ENCODE measurements at regions not wholly inside any gene's neighbourhood (a gene's known extent, or its start where the extent isn't known, plus 50 kb on each side); places are given as distances from the start of the nearest gene placed in this dataset.

DNA sequence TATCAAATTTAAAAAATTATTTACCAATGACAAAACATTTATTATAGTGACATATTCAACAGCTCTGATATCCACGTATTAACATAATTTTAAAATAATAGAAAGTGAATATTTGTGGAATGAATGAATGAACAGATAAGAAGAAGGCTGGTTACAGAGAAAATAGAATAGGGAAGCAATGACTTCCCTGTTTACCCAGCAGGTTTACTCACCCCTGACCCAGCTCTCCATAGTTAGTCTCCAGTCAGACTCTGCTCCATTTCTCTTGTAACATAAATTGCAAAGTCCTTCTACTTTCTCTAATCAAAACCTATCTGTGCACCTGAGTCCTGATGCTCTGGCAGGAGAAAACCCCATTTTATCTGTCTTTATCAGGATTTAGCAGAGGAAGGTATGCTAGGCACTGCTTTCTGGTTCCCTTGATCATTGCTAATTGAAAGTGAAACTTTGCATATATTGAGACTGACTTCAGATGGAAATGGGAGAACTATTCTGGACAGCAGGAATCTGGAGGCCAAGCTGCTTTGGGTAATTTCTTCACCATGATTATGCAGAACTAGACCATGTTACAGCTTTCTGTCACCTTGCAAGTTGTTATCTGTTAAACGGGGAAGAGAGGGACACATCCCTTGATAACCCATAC lies 363.0 kb downstream of the FAT4 start:
- no peak for DNase-seq (ENCODE audit: insufficient read length, low spot score)
- FAIRE-seq = no peak

DNA sequence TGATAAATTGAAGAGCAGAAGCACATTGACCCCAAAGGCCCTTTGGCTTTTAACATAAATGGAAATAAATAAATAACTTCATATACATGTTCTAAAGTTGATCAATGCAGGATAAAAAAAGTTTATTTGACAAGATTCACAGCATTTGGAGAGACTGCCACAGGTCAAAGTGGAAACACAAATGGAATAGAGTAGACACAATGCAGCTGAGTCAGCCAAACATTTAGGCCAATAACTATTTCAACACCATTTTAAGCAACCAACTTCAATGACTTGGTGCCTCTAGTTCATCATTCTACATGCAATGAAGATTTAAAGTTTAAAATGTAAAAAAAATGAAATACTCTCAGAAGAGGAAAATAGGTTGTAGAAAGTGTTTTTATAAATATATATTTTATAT lies 365.2 kb downstream of the FAT4 start:
- no peak for DNase-seq (ENCODE audit: insufficient read length, low spot score)
- FAIRE-seq = no peak

DNA sequence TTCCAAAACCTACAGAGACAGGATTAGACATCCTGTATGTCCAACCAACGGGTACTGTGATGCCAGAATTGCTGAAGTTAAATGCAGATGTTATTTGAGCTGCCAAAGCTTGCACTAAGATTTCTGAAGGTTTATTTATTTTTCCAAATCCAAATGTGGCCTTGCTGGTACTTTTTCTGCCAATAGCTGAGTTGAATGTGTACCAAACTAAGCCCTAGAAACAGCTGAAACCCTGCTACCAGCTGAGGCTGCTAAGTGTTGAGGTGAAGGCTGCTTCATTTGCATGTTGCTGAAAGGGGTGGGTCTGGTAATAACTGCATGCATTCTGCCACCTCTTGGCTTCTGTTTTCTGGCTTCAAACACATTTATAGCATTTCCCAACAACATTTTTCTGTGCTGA lies 366.5 kb downstream of the FAT4 start:
- no peak for DNase-seq (ENCODE audit: insufficient read length, low spot score)
- FAIRE-seq = no peak

DNA sequence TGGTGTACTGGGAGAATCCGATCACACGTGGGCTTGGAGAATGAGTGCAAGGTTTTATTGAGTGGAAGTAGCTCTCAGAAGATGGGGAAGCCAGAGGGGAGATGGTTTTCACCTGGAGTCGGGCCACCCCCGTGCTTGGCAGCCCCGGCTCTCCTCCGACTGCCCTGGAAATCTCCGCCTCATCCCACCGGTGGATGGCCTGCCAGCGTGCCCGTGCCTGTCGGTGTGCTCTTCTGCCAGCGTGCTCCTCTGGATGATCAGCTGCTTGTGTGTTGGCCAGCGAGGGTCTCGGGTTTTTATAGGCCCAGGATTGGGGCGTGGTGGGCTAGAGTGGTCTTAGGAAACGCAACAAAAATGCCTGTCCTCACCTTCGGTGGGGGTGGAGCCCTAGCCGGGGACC lies 368.0 kb downstream of the FAT4 start:
- FAIRE-seq (no peak), DNase-seq (ENCODE audit: insufficient read length, low spot score) (no peak)

DNA sequence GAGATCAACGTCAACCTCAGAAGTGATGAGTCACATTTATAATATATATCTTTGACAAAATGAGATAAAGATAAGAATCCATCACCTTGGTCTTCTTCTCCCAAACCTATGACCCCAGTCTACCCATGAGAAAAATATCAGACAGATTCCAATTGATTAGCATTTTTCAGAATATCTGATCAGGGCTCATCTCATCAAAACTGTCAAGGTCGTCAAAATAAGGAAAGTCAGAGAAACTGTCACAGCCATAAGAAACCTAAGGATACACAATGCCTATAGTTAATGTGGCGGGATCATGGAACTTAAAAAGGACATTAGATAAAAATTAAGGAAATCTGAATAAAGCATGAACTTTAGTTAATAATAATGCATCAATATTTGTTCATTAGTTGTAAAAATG lies 374.1 kb downstream of the FAT4 start:
- no peak for FAIRE-seq
- DNase-seq (ENCODE audit: insufficient read length, low spot score) = no peak

DNA sequence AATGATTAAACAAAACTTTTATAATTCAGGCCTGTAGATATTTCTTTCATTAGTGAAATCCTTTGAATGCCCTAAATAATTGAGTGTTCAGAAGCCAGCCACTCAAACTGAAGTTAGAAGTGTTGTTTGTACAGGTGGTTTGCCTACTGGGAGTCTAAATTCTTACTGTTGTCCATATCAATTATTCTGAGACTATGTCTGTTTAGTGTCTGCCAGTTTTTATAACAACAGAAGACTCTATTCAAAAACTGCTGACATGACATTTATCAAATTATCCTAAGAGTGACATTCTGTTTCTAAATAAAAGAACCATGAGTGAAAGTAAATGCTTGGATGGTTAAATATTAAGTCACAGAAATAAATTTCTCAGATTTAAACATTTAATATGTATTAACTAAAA lies 375.1 kb downstream of the FAT4 start:
- DNase-seq (ENCODE audit: insufficient read length, low spot score) (no peak), FAIRE-seq (no peak)

DNA sequence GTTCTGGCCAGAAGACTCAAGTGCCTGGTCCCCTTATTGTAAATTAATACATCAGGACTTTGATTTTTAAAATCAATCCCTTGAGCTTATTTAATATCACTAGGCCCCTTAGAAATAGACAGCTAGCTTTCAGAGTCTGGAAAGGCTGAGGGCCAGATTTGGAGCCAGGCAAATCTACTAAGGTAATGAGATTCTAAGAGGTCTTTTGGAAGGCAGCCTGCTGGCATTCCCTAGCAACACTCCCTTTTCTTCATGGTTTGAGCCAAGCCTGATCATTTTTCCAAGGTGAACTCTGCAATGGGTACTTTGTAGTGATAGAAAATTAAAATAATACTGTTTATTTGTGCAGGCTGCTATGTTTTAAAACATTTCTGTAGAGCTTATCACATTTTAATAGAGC lies 378.5 kb downstream of the FAT4 start:
- FAIRE-seq (no peak), DNase-seq (ENCODE audit: insufficient read length, low spot score) (no peak)

DNA sequence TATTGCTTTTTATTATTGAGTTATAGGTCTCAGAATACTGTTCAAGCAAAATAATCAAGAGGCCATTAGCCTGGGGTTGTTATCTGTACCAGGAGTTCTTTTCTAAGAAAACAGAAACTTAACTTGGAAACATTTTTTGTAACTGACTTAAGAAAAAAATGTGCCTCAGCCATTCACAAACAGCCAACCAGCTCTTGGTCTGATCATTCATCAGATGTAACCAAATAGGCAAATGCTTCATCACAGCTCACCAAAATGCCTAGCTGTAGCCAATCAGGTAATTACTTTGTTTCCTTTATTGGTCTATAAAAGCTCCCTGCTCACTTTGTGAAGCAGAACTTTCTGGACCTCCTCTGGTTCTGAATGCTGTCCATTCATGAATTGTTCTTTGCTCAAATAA lies 387.7 kb downstream of the FAT4 start:
- DNase-seq (ENCODE audit: insufficient read length, low spot score) = no peak
- FAIRE-seq = no peak

DNA sequence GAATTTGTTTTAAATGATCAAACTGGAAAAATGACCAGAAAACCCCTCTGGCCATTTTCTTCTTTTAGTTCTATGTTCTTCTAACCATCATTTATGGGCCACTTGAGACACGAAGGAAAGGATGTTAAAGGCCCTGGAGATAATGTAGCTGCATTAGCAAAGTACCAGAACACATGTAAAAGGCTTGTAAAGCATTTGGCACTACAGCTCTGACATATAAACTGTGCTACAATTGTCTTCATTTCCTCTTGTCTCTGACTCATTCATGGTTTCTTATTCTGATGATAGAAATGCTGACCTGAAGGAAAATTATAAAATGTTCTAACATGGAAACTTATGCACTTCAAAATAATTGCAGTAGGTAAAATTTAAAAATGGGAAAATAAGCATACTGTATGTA lies 388.7 kb downstream of the FAT4 start:
- FAIRE-seq (no peak), DNase-seq (ENCODE audit: insufficient read length, low spot score) (no peak)

DNA sequence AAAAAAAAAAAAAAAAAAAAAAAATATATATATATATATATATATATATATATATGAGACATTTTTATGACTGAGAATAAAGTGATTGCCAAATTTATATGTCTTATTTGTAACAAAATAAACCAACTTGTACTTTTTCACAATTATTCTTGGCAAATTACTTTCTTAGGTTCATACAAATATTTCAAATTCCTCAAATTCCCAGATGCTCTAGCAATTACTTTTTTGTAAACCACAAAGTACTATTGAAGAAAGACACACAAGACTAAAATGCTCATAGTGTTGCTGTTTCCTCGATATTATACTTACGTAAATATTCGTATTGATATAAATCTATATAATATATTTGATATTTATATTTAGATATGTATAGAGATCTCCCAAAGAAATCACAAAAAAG lies 390.0 kb downstream of the FAT4 start:
- DNase-seq (ENCODE audit: insufficient read length, low spot score) = no peak
- no peak for FAIRE-seq

DNA sequence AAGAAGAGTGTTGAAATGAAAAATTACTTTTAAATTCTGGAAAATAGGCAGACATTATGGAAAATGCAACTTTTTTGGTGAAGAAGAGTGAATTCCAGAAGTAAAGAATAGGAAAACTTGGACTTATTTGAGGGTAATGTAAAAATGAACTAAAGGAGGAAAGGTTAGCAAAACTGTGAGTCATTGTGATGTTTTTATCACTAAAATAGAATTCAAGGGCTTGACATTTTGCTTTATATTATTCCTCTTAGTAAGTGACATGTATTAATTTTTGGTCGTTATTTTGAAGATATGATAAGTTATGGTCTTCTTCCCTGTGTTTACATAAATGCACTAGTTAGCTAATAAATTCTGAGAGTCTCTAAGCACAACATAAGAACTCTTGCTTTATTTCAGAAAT lies 390.9 kb downstream of the FAT4 start:
- DNase-seq (ENCODE audit: insufficient read length, low spot score) = no peak
- FAIRE-seq = no peak

DNA sequence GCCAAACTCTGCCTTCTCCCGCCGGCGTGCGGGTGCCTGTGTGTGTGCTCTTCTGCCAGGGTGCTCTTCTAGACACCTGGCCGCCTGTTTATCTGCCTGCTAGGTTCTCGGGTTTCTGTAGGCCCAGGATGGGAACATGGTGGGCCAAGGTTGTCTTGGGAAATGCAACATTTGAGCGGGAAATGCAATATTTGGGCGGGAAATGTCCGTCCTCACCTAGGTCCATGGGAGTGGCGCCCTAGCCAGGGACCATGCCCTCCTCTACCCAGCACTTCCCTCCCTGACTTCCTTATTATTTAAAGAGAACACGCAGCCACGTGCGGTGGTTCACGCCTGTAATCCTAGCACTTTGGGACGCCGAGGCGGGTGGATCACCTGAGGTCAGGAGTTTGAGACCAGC lies 392.6 kb downstream of the FAT4 start:
- FAIRE-seq (no peak), DNase-seq (ENCODE audit: insufficient read length, low spot score) (no peak)

DNA sequence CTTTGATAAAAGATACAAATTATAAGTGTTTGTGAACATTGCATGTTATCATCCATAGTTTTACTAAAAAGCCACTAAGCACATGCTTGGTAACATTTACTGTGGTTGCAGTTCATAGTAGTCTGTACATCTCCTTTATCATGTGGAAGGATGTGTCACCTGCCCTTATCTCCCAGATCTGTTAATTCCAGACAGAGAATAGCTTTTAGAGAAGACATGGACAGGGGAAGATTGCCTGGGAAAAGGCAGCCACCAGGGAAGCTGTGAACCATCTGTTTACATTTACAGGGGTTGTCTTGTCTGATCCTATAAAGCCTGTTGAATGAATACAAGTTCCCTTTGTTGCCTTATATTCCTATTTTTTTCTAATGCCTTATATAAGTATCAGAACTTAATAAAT lies 396.0 kb downstream of the FAT4 start:
- no peak for FAIRE-seq

DNA sequence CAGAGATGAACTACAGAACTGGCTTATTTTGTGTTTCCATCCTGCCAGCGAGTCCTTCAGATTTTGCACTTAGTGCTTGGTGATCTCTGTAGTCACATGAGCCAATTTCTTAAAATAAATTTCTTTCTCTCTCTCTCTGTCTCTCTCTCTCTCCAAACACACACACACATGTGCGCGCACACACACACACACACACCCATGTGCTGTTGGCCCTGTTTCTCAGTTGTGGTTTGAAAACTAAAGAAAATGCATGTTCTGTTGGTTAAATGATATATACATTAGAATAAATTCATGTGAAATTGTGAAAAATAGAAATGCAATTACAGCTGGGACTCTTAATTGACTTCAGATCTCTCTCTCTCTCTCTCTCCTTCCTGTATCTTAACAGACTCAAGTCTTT lies 399.3 kb downstream of the FAT4 start:
- DNase-seq (ENCODE audit: insufficient read length, low spot score) = no peak
- no peak for FAIRE-seq

More for the DNA sequence above, 396.0 kb downstream of the FAT4 start:
- no peak for DNase-seq (ENCODE audit: insufficient read length, low spot score)

DNA sequence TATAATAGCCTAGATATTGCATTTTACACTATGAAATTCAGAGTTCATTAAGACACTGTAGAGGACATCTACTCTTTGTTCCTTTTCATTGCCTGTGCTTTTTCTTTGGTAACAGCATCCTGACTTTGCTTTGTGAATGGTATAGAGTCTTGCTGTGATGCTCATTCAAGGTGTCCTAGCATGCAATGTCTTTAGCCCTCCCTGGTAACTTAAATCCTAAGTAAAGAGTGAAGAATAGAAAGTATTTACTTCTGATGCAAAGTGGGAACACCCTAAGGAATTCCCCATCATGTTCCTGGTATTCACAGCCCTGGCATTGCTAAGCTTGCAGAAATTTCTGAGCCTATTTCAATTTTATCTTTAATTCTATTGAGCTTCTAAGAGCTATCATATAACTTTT lies 400.1 kb downstream of the FAT4 start:
- FAIRE-seq (no peak), DNase-seq (ENCODE audit: insufficient read length, low spot score) (no peak)

DNA sequence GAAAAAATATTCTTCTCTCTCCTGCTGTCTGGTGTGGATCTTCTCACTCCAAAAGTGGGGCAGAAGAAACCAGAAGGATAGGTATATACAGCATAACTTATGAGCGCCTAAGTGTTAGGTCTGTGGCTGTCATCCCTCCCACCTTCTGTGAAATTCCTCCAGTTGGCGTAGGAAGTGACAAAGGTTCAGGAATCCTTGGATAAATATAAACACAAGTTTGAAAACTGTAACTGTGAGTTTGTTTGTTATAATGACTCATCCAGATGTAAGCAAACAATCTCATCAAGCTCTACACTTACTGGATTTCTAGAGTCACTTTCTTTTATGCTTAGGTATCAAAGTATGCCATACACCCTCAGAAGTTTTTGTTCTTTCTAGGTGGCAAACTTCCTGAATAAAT lies 405.2 kb downstream of the FAT4 start:
- no peak for FAIRE-seq
- DNase-seq (ENCODE audit: insufficient read length, low spot score) = peak; percentile 22

DNA sequence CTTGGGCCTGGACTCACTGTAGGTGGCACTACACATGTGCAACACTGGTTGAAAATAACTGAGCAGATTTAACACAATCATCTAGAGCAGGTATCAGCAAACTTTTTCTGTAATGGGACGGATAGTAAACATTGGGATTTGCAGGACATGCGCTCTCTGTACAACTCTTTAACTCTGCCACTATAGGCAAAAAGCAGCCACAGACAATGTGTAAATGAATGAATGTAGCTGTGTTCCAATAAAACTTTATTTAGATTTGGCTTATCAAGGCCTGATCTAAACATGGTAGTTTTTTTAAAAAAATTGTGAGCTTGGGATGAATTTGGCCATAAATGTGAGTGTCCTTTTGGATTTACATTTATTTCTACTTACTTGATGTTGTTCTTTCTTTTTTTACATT lies 407.3 kb downstream of the FAT4 start:
- FAIRE-seq (no peak), DNase-seq (ENCODE audit: insufficient read length, low spot score) (no peak)

DNA sequence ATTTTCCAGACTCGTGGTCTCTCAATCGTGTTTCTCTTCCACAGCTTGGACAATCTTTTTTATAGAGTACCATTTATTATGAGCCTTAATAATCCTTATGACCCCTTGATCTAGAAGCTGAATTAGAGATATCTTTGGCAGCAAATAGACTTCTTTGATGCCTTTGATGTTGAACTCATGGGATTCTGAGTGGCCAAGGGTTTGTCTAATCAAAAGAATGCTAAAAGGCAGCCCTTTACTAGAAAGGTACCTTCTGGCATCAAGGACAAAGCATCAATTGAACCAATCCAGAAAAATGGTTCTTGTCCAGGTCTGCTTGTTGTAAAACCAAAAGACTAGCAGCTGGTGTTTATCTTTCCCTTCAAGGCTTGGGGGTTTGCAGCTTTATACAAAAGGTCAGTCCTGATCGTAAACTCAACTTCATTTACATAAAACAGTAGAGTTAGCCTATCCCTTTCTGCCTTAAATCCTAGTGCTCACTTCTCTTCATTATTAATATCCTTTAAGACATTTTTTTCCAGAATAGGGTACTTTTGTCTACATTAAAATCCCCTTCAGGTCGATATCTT lies 411.3 kb downstream of the FAT4 start:
- no peak for DNase-seq (ENCODE audit: insufficient read length, low spot score)
- FAIRE-seq = no peak

DNA sequence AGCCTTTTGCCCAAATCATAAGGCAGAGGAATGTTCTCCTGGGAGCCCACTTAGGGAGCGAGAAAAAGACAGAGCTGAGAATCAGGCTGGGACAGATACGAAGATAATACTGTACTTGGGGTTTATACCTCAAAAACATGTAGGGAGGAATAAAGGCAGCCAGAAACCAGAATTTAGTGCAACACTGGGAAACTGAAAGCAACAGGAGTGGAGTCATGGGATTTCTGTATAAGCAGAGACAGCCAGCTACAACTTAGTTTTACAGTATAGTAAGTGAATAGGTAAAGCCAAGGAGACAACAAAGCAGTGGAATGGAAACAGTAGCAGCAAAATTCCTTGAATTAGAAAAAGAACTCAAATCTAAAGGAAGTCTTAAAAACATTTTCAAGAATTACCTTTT lies 413.2 kb downstream of the FAT4 start:
- no peak for FAIRE-seq

DNA sequence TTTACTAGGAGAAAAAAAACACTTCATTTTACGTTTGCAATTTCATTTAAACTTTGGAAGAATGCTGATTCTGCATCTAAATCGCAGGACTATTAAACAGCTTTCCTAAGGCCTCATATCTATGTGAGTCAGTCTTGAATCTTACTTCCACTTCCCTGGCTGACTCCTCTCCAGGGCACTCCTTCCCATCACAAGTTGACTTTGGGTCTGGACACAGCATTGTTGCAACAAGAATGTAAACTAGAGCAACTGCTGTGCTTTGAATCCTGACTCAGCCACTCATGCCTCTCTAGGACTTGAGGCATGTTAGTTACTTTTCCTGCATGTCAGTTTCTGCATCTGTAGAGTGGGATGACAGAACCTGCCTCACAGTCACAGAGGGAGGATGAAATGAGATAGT lies 413.8 kb downstream of the FAT4 start:
- FAIRE-seq = peak; percentile 33
- DNase-seq (ENCODE audit: insufficient read length, low spot score) = peak; percentile 37

More for the DNA sequence above, 413.2 kb downstream of the FAT4 start:
- DNase-seq (ENCODE audit: insufficient read length, low spot score) = no peak

DNA sequence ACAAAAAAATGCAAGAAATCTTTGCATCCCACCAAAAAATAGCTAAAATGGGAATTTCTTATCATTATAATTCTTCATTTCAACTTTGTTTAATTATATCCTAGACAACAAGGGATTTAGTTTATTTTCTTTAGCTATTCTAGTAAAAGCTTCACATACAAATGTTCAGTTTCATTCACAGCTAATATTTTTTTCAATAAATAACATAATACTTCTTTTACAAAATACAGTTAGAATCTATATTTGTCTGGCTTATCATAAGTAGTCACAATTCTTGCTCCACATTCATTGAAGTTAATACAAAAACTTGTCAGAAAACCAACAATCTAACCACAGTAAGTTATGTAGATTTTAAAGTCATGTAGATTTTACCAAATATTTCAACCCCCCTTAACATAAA lies 414.4 kb downstream of the FAT4 start:
- FAIRE-seq = no peak
- no peak for DNase-seq (ENCODE audit: insufficient read length, low spot score)

DNA sequence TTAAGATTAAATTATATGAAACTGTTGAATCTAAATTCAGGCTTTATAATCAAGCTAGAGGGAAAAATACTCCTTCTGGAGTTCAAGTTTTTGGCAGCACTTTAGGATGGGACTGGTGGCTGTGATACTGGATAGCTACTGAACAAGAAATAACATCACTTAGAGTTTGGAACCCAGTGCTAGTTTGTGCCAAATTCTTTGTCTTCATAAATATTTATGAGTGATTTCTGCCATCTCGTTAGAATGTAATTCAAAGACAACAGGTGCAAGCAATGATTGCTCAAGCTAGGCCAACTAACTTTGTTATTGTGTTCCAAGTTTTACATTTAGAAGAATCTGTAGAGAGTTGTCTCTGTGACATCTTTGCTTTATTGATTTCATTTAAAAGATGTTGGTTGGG lies 417.9 kb downstream of the FAT4 start:
- FAIRE-seq = no peak
- no peak for DNase-seq (ENCODE audit: insufficient read length, low spot score)

DNA sequence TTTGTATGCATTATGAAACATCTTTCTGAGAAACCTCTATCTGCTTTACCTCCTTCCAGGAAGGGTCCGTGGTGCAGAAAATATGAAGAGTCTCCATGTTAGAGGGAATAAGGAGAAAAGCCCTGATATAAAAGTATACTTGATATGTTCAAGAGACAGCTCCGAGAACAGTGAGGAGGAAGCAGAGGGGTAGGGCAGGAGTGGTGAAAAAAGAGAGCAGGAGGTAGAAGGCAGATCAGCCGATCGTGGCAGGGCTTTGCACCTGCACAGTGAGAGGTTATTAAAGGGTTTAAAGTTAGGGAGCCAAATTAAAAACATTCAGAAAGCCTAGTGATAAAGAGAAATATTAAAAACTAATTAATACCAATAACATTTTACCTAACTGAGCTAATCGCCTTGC lies 419.7 kb downstream of the FAT4 start:
- DNase-seq (ENCODE audit: insufficient read length, low spot score) (no peak), FAIRE-seq (no peak)

Data from HTR-8/SVneo (cell line).